Ovary (tissue), 3 donors: ENCODE measurements at regions not wholly inside any gene's neighbourhood (a gene's known extent, or its start where the extent isn't known, plus 50 kb on each side); places are given as distances from the start of the nearest gene placed in this dataset.

ENCODE experiments used
- POLR2A ChIP-seq: fragments of 450-650 bp; IDR thresholded peaks from one replicate; pipeline ENCODE4 v1.6.1; 2017; ENCODE audit warnings: antibody characterized with exemption, mild to moderate bottlenecking, moderate library complexity
- TF ChIP-seq, protein P1 (sequence below), 3 donors: fragments of 450-650 bp in 2 of 3; fragments of 200-600 bp in 1 of 3; IDR thresholded peaks; one replicate each; pipeline versions ENCODE4 v1.5.1 to v1.8.0; 2016 to 2022; ENCODE audit warnings: antibody characterized with exemption in 3 of 3, mild to moderate bottlenecking in 1 of 3
- donor health status: DM: no; HTN: no; CAD: no.

DNA sequence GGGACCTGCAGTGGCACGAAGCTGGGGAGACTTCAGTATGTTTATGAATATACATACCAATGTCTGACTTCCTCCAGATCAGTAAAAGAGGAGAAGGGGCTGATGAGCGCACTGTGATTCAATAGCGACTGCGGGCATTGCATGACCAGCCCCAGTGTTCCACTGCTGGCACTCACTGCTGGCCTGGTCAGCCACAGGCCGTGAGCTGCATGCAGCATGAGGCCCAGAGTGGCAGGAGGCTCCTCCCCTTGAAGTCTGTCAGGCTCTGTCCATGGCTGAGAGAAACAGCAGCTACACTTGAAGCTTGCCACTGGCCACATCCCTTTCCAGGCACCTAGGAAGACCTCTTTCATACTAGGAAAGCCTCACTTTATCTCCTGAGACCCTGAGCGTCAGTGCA lies 265.9 kb upstream of the CDYL start:
- TF ChIP-seq, protein P1, sequence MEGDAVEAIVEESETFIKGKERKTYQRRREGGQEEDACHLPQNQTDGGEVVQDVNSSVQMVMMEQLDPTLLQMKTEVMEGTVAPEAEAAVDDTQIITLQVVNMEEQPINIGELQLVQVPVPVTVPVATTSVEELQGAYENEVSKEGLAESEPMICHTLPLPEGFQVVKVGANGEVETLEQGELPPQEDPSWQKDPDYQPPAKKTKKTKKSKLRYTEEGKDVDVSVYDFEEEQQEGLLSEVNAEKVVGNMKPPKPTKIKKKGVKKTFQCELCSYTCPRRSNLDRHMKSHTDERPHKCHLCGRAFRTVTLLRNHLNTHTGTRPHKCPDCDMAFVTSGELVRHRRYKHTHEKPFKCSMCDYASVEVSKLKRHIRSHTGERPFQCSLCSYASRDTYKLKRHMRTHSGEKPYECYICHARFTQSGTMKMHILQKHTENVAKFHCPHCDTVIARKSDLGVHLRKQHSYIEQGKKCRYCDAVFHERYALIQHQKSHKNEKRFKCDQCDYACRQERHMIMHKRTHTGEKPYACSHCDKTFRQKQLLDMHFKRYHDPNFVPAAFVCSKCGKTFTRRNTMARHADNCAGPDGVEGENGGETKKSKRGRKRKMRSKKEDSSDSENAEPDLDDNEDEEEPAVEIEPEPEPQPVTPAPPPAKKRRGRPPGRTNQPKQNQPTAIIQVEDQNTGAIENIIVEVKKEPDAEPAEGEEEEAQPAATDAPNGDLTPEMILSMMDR (IDR thresholded peaks at IDR 0.05), result no peak
- TF ChIP-seq POLR2A, result no peak
